ENCODE measurements at regions not wholly inside any gene's neighbourhood (a gene's known extent, or its start where the extent isn't known, plus 50 kb on each side); places are given as distances from the start of the nearest gene placed in this dataset.

GRCh38 chr6:44737829-44738528 lies 350.5 kb downstream of the CDC5L start:
- TF ChIP-seq USF1 (IDR thresholded peaks at IDR 0.05; ENCODE audit: borderline replicate concordance, low read depth) (no peak), CTCF (IDR thresholded peaks at IDR 0.05) (no peak), MXI1 (IDR thresholded peaks at IDR 0.05; ENCODE audit: low read depth, low read length) (no peak), TCF12 (IDR thresholded peaks at IDR 0.05) (no peak), TAF1 (IDR thresholded peaks at IDR 0.05; ENCODE audit: borderline replicate concordance, low read depth, low read length) (no peak)

All from SK-N-SH (cell line).